Activated CD8-positive, alpha-beta memory T cell treated with anti-CD3 and anti-CD28 coated beads, Interleukin-2, amount 10 ng/mL, durations not matched to agents 7 days and 5 days (primary cell): ENCODE measurements at regions not wholly inside any gene's neighbourhood (a gene's known extent, or its start where the extent isn't known, plus 50 kb on each side); places are given as distances from the start of the nearest gene placed in this dataset.
"Not testable (repeated sequence)": the region's sequence is repeated elsewhere in the genome, so short reads cannot be mapped to it uniquely, and the experiment has no call there.

Source experiments
- ATAC-seq: fragments of 150-1000 bp; cut with Tn5 transposase; one replicate; pipeline ENCODE4 v1.10.0; 2021; ENCODE audit warnings: moderate library complexity
- CTCF ChIA-PET: fragments of 350-600 bp; sonication (Branson Sonifier 250); formaldehyde crosslinking; loops from one replicate; lab custom pipeline; 2021; ENCODE audit warnings: antibody characterized with exemption; lab: Charles Lee
- DNase-seq: peaks from one replicate; pipeline ENCODE4 v3.0.0-alpha.2; 2020
- H3K27ac Mint-ChIP-seq: one replicate; pipeline ENCODE4 v1.8.0; 2021; ENCODE audit warnings: mild to moderate bottlenecking, mixed read lengths
- H3K27me3 Mint-ChIP-seq: one replicate; pipeline ENCODE4 v1.8.0; 2021; ENCODE audit warnings: mixed read lengths
- H3K36me3 Mint-ChIP-seq: one replicate; pipeline ENCODE4 v1.8.0; 2021; ENCODE audit warnings: mild to moderate bottlenecking, mixed read lengths
- H3K4me1 Mint-ChIP-seq: one replicate; pipeline ENCODE4 v1.8.0; 2021; ENCODE audit warnings: mixed read lengths
- H3K4me3 Mint-ChIP-seq: one replicate; pipeline ENCODE4 v1.8.0; 2021; ENCODE audit warnings: mild to moderate bottlenecking, moderate library complexity, mixed read lengths
- H3K9me3 Mint-ChIP-seq: one replicate; pipeline ENCODE4 v1.8.0; 2022; ENCODE audit warnings: low read depth, mixed read lengths

DNA sequence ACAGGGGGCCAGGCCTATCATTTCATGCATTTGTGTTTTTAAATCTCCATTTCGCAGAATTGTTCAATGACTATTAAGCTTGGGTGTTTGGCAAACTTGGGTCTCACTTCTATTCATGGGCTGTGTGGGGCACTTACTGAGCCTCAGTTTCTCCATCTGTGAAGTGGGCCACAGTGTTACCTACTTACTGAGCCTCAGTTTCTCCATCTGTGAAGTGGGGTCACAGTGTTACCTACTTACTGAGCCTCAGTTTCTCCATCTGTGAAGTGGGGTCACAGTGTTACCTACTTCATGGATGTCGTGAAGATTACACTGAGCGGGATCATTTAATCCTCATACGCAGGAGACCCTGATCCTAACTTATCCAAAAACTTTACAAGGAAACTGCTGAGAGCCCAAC, 115.1 kb upstream of the STX18 start:
- no peaks in the 10 kb centered on the region for H3K4me1 Mint-ChIP-seq
- no peak for DNase-seq
- H3K27ac Mint-ChIP-seq: no peak overlapping the region
- H3K36me3 Mint-ChIP-seq: peaks cover 1% of the 10 kb centered on the region
- H3K27me3 Mint-ChIP-seq: no peaks in the 10 kb centered on the region
- no peak overlapping the region for H3K4me3 Mint-ChIP-seq
- H3K9me3 Mint-ChIP-seq: no peaks in the 10 kb centered on the region
- no peak for ATAC-seq
- CTCF ChIA-PET: no interaction called here

DNA sequence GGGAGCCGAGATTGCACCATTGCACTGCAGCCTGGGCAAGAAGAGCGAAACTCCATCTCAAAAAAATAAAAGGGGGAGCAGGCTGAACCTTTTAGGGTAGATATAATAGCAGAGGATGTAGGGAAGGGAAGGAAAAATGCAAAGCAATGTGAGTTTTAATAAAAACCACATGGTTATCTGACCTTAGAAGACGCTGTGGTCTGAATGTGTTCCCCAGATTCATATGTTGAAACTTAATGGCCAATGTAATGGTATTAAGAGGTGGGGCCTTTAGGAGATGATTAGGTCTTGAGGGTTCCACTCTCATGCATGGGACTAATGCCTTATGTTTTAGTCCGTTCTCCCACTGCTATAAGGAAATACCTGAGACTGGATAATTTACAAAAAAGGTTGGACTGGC, 114.1 kb upstream of the STX18 start:
- H3K9me3 Mint-ChIP-seq: no peaks in the 10 kb centered on the region
- ATAC-seq: no peak
- CTCF ChIA-PET: interaction anchor here (0.6 kb wide), 1 partner anchor 1262 kb away, joined by 3 read pairs; no protein-coding TSS in a partner anchor

DNA sequence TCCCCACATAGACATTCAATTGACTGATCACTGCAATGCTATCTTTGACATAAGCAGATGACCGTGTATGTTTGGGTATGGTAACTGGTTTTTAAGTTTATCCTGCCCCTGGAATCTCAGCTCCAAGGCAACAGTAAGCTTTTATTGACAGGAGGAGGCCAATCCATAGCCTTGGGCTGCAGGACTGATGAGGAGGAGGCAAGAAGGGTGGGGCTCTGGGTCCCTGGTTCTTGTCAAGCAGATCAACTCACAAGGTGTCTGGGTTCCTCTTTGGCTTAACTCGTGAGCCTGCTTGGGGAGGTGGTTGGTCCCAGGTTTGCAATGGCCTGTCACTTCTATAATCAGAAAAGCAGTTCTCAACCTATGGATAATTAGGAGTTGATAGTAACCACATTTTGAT, 113.2 kb upstream of the STX18 start:
- Mint-ChIP-seq H3K4me3 (no peak overlapping the region), H3K9me3 (no peaks in the 10 kb centered on the region), H3K4me1 (no peaks in the 10 kb centered on the region), H3K36me3 (peaks cover 1% of the 10 kb centered on the region), H3K27me3 (no peaks in the 10 kb centered on the region), H3K27ac (no peak overlapping the region)
- DNase-seq (no peak), ATAC-seq (no peak)
- CTCF ChIA-PET: interaction anchor here (1.0 kb wide), 1 partner anchor 14 kb away, joined by 3 read pairs; no protein-coding TSS in a partner anchor

More for the DNA sequence above, 114.1 kb upstream of the STX18 start:
- no peaks in the 10 kb centered on the region for H3K4me1 Mint-ChIP-seq
- peaks cover 1% of the 10 kb centered on the region for H3K36me3 Mint-ChIP-seq
- H3K27me3 Mint-ChIP-seq: no peaks in the 10 kb centered on the region
- no peak for DNase-seq
- H3K4me3 Mint-ChIP-seq: no peak overlapping the region
- no peak overlapping the region for H3K27ac Mint-ChIP-seq

DNA sequence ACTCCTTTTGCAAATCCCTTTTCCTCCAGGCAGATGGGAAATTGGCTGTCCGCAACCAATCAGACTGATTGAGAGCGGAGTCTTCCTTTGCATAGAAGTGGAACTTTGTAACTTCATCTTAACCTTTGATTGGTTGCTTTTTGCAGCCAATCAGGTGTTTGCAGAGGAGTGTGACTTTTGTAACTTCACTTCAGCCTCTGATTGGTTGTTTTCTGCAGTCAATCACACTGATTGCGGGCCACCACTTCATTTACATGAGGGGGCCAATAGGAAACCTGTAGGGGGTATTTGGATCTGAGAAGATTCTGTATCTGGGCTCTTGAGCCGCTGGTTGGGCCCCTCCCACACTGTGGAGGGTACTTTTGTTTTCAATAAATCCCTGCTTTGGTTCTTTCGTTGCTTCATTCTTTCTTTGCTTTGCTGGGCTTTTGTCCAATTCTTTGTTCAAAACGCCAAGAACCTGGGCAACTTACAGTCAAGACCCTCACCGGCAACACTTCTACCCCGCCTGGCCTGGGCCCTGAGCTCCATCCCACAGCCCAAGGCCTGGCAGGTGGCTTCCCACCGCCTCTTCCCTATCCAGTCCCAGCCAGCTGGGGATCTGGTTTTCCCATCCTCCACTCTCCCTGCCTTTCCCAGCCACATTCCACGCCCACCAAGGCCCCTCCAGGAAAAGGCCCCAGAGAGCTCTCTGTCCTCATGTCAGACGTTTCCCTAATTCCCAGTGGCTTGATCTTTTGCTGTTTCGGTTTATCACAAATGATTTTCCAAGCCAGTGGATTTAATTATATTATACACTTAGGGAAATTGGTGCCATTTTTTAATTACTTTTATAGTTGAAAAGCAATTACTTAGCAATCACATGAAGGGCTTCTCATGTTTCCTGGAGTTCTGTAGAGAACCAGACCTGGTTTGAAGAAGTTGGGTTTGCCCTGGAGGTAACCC, 110.2 kb upstream of the STX18 start:
- no peaks in the 10 kb centered on the region for H3K27me3 Mint-ChIP-seq
- peaks cover 1% of the 10 kb centered on the region for H3K36me3 Mint-ChIP-seq
- DNase-seq (no peak), ATAC-seq (no peak)
- CTCF ChIA-PET: no interaction called here
- no peak overlapping the region for H3K4me3 Mint-ChIP-seq
- H3K4me1 Mint-ChIP-seq: no peaks in the 10 kb centered on the region
- no peak overlapping the region for H3K27ac Mint-ChIP-seq
- H3K9me3 Mint-ChIP-seq: no peaks in the 10 kb centered on the region

DNA sequence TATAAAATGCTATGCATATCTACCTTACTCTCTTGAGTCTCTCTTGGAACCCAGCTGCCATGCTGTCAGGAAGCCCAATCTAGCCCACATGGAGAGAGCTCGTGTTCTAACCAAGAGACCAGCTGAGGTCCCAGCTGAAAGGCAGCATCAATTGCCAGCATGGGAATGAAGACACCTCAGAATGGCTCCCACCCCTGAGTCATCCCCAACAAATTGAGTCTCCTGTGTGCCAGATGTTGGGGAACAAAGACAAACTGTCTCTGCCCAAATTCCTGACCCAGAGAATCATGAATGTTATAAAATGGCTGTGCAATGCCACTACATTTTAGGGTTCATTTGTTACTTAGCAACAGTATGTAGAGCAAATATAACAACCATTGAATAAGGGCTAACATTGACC, 105.2 kb upstream of the STX18 start:
- no peaks in the 10 kb centered on the region for H3K36me3 Mint-ChIP-seq
- no peak overlapping the region for H3K4me3 Mint-ChIP-seq
- no peak overlapping the region for H3K27ac Mint-ChIP-seq
- no peaks in the 10 kb centered on the region for H3K27me3 Mint-ChIP-seq
- CTCF ChIA-PET: no interaction called here
- DNase-seq (no peak), ATAC-seq (no peak)
- no peaks in the 10 kb centered on the region for H3K4me1 Mint-ChIP-seq
- no peaks in the 10 kb centered on the region for H3K9me3 Mint-ChIP-seq

DNA sequence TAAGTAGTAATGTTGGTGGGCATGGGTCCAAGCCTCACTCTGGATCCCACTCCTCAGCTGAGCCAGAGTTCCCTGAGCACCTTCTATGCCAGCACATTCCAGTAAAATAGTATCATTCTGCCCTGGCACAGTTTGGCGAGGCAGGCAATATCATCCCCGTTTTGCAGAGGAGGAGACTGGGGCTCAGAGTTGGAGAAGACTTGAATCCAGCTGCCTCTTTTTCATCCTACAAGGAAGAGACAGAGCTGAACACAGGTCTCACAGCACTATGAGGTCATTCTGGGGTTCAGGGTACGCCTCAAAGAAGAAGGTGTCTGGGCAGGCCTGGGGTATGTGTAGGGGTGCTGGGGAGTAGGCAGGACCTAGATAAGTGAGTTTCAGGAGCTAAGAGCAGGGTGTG, 103.9 kb upstream of the STX18 start:
- CTCF ChIA-PET: no interaction called here
- no peak for DNase-seq
- H3K9me3 Mint-ChIP-seq: no peaks in the 10 kb centered on the region
- H3K4me1 Mint-ChIP-seq: no peaks in the 10 kb centered on the region
- no peaks in the 10 kb centered on the region for H3K27me3 Mint-ChIP-seq
- ATAC-seq: no peak
- H3K36me3 Mint-ChIP-seq: no peaks in the 10 kb centered on the region
- no peak overlapping the region for H3K4me3 Mint-ChIP-seq
- H3K27ac Mint-ChIP-seq: no peak overlapping the region

DNA sequence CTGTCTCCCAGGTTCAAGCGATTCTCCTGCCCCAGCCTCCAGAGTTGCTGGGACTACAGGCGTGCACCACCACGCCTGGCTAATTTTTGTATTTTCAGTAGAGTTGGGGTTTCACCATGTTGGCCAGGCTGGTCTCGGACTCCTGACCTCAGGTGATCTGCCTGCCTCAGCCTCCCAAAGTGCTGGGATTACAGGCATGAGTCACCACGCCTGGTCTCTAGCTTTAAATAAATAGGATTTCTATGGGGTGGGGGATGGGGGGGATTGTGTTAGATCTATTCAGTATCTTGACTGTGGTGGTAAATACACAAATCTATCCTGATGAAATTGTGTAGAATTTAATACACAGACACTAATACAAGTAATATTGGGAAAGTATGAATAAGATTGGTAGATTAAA, 102.4 kb upstream of the STX18 start:
- H3K4me3 Mint-ChIP-seq, DNase-seq, H3K36me3 Mint-ChIP-seq, H3K27ac Mint-ChIP-seq, ATAC-seq, CTCF ChIA-PET, H3K9me3 Mint-ChIP-seq, H3K4me1 Mint-ChIP-seq, H3K27me3 Mint-ChIP-seq: not testable (repeated sequence)

DNA sequence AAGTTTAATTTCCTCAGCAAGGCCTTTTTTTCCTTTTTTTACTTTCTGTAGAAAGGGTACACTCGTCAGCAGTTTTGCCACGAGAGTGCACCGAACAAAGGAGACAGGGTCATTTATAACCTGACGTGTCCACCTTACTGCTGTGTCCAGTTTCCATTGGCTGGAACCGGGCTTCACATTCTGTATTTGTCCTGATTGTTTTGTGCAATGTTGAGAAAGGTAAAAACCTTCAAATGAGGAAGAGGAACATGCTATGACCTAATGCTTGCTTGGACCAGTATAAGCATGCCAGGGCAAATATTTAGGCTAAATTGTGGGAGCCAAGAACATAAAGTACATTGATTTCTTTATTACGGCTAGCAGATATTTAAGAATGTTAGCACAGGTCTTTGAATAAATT, 101.9 kb upstream of the STX18 start:
- not testable (repeated sequence) for H3K4me3 Mint-ChIP-seq
- CTCF ChIA-PET: interaction anchor here (1.2 kb wide), 1 partner anchor 15 kb away, joined by 3 read pairs; no protein-coding TSS in a partner anchor

DNA sequence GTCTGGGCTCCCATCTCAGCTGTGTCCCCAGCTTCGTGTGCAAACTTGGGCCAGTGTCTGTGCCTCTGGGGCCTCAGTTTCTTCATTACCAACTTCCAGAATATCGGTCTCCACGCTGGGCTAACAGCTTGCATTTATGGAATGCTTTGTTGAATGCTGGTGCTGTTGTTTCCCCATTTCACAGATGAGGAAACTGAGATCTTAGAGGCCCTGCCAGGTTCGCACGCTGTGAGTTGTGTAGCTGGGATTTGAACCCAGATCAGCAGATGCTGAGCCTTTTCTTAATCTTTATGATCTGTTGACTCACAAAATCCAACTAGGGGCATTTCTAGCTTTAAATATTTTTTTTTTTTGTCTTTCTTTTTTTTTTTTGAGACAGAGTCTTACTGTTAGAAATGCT, 101.5 kb upstream of the STX18 start:
- DNase-seq (no peak), ATAC-seq (no peak)
- CTCF ChIA-PET: interaction anchor here (1.2 kb wide), 1 partner anchor 16 kb away, joined by 3 read pairs; no protein-coding TSS in a partner anchor
- Mint-ChIP-seq H3K36me3 (no peaks in the 10 kb centered on the region), H3K27ac (no peak overlapping the region), H3K9me3 (no peaks in the 10 kb centered on the region), H3K4me3 (no peak overlapping the region), H3K27me3 (no peaks in the 10 kb centered on the region), H3K4me1 (peaks cover 3% of the 10 kb centered on the region)

More for the DNA sequence above, 101.9 kb upstream of the STX18 start:
- H3K27ac Mint-ChIP-seq, H3K9me3 Mint-ChIP-seq, H3K27me3 Mint-ChIP-seq, H3K36me3 Mint-ChIP-seq, DNase-seq, H3K4me1 Mint-ChIP-seq, ATAC-seq: not testable (repeated sequence)

DNA sequence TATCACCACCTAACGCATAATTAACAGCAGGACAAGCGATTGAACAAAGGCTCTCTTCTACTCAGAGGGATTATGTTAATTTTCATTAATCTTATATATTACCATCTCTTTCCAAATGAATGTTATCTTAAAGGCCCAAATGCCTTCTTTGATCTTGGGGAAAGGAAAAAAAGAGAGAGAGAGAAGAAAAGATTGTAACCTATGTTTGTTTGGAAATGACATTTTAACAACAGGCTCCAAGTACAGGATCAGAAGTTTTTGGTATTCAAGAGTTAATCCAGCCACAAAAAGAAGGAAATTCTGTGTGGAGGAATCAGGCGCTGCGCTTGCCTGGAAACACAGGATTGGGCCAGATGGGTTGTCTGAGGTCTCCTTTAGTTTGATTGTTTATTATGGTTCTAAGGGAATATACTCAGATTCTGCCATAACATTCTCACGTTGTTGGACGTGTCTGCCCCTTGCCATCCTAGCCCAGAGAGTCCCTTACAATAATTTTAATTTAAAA, 100.7 kb upstream of the STX18 start:
- H3K4me1 Mint-ChIP-seq: peaks cover 10% of the 10 kb centered on the region
- H3K27ac Mint-ChIP-seq: no peak overlapping the region
- H3K27me3 Mint-ChIP-seq: no peaks in the 10 kb centered on the region
- DNase-seq: no peak
- H3K9me3 Mint-ChIP-seq: no peaks in the 10 kb centered on the region
- CTCF ChIA-PET: interaction anchor here (1.2 kb wide), 1 partner anchor 17 kb away, joined by 3 read pairs; no protein-coding TSS in a partner anchor
- no peak overlapping the region for H3K4me3 Mint-ChIP-seq
- H3K36me3 Mint-ChIP-seq: no peaks in the 10 kb centered on the region
- no peak for ATAC-seq

DNA sequence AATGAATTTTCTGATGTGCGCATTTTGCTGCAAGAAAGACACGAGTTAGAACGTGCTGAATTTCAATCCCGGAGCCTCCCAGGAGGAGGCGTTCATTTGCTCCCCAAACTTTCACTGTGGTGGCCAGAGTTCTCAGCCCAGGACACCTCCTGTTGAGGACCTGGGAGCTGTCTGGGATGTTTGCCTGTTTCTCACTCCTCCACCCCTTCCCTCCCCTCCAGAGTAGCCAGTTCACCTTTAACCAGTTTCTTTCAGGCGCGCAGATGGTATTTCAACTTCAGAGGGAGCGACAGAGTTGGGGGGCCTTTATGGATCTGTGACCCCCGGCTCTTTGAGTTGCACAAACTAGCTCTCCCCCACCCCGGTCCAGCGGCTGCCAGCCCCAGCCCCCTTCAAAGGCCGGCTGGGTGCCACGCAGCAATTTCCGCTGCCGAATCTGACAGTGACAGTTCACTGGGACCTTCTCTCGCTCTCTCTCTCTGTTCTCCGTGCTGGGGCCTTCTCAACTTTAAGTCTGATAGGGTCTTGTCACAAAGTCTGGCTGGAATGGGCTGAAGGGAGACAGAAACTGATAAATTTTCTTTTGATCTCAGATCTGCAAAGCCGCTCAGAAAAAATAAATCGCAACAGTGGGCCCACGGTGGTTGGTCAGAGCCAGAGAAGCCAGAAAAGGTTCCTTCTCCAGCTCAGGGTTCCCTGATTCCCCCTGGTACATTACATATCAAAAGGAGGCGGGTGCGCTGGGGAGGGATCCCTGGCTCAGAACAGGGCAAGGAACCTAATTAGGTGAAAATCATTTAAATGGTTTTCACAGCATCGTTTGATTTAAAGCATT, 100.0 kb upstream of the STX18 start:
- Mint-ChIP-seq H3K27ac (no peak overlapping the region), H3K4me1 (peaks cover 14% of the 10 kb centered on the region), H3K36me3 (peaks cover 2% of the 10 kb centered on the region), H3K9me3 (no peaks in the 10 kb centered on the region), H3K27me3 (no peaks in the 10 kb centered on the region), H3K4me3 (no peak overlapping the region)
- no peak for ATAC-seq
- CTCF ChIA-PET: no interaction called here
- no peak for DNase-seq

DNA sequence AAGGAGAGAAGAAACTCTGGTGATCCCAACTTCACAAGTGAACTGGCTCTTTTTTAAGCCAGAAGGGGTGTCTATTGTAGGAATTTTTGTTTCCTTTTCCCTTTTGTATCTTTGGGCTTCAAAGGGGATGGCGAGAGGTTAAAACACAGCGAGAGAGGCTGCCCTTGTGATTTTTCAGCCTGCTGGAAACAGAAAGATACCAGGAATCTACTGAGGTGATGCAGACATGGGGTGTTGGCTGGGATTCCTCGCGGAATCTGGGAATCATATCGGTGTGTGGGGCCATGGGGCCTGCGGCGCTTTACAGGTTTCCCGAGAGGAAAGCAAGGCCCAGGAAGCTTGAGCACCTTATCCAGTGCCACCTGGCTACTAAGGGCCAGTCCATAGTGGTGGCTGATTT, 99.4 kb upstream of the STX18 start:
- Mint-ChIP-seq H3K36me3 (peaks cover 2% of the 10 kb centered on the region), H3K4me1 (peaks cover 19% of the 10 kb centered on the region), H3K27ac (no peak overlapping the region), H3K9me3 (no peaks in the 10 kb centered on the region), H3K4me3 (no peak overlapping the region), H3K27me3 (no peaks in the 10 kb centered on the region)
- CTCF ChIA-PET: no interaction called here
- DNase-seq (no peak), ATAC-seq (no peak)

DNA sequence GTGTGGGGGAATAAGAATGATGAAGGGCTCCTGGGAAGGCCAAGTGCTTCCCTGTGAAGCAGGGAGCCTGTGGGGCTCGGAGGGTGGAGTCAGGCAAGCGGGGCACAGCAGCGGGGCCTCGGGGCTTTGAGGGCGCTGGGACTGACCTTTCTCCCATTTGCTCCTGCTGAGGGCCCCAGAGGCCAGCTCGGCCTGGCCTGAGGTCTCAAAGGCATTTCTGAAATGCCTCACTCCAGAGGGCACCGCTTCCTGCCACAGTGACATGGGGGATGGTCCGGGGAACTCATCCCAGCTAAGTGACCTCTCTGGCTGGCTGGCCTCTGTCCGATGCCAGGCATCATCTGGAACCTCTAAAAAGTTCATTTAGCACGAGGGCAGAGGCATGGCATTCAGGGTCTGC, 98.8 kb upstream of the STX18 start:
- H3K27ac Mint-ChIP-seq: no peak overlapping the region
- H3K36me3 Mint-ChIP-seq: peaks cover 2% of the 10 kb centered on the region
- CTCF ChIA-PET: no interaction called here
- ATAC-seq: no peak
- H3K27me3 Mint-ChIP-seq: no peaks in the 10 kb centered on the region
- no peaks in the 10 kb centered on the region for H3K9me3 Mint-ChIP-seq
- DNase-seq: no peak
- peaks cover 20% of the 10 kb centered on the region for H3K4me1 Mint-ChIP-seq
- H3K4me3 Mint-ChIP-seq: no peak overlapping the region
